ENCODE measurements at regions not wholly inside any gene's neighbourhood (a gene's known extent, or its start where the extent isn't known, plus 50 kb on each side); places are given as distances from the start of the nearest gene placed in this dataset.
A peak's percentile ranks its signal among the peaks of the same experiment; 100 is the strongest.

DNA sequence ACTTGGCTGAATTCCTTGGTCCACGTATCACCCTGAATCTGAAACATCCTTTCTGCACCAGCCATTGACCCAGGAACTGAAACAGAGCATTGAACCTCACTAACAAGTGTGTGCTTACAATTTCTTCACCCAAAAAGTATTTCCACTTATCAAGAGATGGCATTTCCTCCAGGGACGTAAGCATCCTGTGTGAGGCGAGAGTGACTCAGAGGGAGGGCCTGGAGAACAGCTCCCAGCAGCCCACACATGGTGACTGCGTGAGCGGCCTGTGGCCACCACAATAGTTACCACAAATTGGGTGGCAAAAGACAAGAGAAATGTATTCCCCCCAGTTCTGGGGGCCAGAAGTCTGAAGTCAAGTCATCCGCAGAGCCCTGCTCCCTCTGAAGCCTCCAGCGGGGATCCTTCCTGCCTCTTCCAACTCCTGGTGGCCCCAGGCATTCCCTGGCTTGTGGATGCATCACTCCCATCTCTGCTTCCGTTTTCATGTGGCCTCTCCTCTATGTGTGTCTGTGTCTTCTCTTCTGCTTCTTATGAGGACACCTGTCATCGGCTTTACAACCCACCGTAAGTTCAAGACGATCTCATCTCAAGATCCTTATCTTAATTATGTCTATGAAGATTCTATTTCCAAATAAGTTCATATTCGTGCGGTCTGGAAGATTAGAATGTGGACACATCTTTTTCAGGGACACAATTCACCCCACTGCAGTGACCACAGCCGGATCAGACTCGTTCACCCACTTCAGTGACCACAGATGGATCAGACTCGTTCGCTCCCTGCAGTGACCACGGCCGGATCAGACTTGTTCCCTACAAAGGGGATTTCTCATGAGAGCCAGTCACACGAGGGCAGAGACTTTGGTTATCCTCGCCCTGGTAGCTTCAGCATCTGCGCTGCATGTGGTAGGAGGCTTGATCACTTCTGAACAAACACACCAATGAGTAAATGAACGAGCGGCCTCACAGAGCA is 122.6 kb upstream of the FOXF1 start:
- peak overlapping the region; percentile 83 for H3K27ac ChIP-seq (ENCODE audit: low read depth, low read length)
- DNase-seq (ENCODE audit: low read depth), result peak; percentile 100

DNA sequence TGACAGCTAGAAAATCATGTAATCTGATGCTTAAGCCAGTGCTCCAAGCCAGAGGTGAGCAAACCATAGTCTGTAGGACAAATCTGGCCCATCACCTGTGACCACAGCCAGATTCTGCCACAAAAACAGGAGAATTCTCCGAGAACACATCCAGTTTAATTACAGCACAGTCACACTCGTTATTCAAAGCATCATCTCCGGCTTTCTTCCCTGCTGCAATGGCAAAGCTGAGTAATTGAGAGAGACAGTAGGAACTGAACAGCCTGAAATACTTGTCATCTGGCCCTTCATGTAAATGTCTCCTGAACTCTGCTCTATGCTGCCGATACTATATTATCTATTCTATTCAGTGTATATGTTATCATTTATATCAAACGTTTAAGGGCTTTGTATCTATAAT is 121.4 kb upstream of the FOXF1 start:
- Mint-ChIP-seq H3K36me3 (ENCODE audit: low read depth, unreplicated experiment) (no peaks in the 10 kb centered on the region), H3K4me3 (ENCODE audit: unreplicated experiment) (no peak overlapping the region), H3K4me1 (ENCODE audit: low read depth, unreplicated experiment) (peaks cover 25% of the 10 kb centered on the region), H3K9me3 (ENCODE audit: unreplicated experiment) (peaks cover 3% of the 10 kb centered on the region), H3K27ac (ENCODE audit: unreplicated experiment) (no peak overlapping the region), H3K27me3 (ENCODE audit: low read depth, unreplicated experiment) (peaks cover 3% of the 10 kb centered on the region)
- Histone ChIP-seq H3K9ac (ENCODE audit: low read length) (no peak overlapping the region), H3K4me3 (ENCODE audit: insufficient read depth, low read depth, low read length) (no peak overlapping the region), H3K4me2 (ENCODE audit: low read length) (no peak overlapping the region), H3K4me1 (ENCODE audit: insufficient read depth, low read length) (peaks cover 34% of the 10 kb centered on the region), H3K79me2 (ENCODE audit: insufficient read depth, low read length) (no peaks in the 10 kb centered on the region), H3K27me3 (ENCODE audit: insufficient read depth, low read length) (no peaks in the 10 kb centered on the region), H2AFZ (ENCODE audit: low read depth, low read length) (no peak overlapping the region), H3K9me3 (ENCODE audit: insufficient read depth, low read depth, low read length) (peaks cover 8% of the 10 kb centered on the region), H3K36me3 (ENCODE audit: insufficient read depth, low read length) (no peaks in the 10 kb centered on the region), H4K20me1 (ENCODE audit: insufficient read depth, low read length) (no peaks in the 10 kb centered on the region), H3K27ac (ENCODE audit: low read depth, low read length) (no peak overlapping the region)
- no peak for FAIRE-seq
- TF ChIP-seq EZH2 (IDR thresholded peaks at IDR 0.05; ENCODE audit: insufficient read depth, low read length), result no peak
- TF ChIP-seq, protein P1, sequence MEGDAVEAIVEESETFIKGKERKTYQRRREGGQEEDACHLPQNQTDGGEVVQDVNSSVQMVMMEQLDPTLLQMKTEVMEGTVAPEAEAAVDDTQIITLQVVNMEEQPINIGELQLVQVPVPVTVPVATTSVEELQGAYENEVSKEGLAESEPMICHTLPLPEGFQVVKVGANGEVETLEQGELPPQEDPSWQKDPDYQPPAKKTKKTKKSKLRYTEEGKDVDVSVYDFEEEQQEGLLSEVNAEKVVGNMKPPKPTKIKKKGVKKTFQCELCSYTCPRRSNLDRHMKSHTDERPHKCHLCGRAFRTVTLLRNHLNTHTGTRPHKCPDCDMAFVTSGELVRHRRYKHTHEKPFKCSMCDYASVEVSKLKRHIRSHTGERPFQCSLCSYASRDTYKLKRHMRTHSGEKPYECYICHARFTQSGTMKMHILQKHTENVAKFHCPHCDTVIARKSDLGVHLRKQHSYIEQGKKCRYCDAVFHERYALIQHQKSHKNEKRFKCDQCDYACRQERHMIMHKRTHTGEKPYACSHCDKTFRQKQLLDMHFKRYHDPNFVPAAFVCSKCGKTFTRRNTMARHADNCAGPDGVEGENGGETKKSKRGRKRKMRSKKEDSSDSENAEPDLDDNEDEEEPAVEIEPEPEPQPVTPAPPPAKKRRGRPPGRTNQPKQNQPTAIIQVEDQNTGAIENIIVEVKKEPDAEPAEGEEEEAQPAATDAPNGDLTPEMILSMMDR (IDR thresholded peaks at IDR 0.05; ENCODE audit: insufficient read depth, low read depth, low read length), result no peak
- DNase-seq (ENCODE audit: low read depth), result no peak

More for the DNA sequence above, 122.6 kb upstream of the FOXF1 start:
- Mint-ChIP-seq H3K9me3 (ENCODE audit: unreplicated experiment) (peaks cover 5% of the 10 kb centered on the region), H3K36me3 (ENCODE audit: low read depth, unreplicated experiment) (no peaks in the 10 kb centered on the region), H3K4me3 (ENCODE audit: unreplicated experiment) (no peak overlapping the region), H3K4me1 (ENCODE audit: low read depth, unreplicated experiment) (peaks cover 30% of the 10 kb centered on the region), H3K27me3 (ENCODE audit: low read depth, unreplicated experiment) (peaks cover 9% of the 10 kb centered on the region), H3K27ac (ENCODE audit: unreplicated experiment) (peak overlapping the region; percentile 34)
- Histone ChIP-seq H3K9ac (ENCODE audit: low read length) (peak overlapping the region; percentile 64), H3K4me2 (ENCODE audit: low read length) (peak overlapping the region; percentile 34), H4K20me1 (ENCODE audit: insufficient read depth, low read length) (no peaks in the 10 kb centered on the region), H3K27me3 (ENCODE audit: insufficient read depth, low read length) (no peaks in the 10 kb centered on the region), H2AFZ (ENCODE audit: low read depth, low read length) (peak overlapping the region; percentile 38), H3K36me3 (ENCODE audit: insufficient read depth, low read length) (no peaks in the 10 kb centered on the region), H3K4me3 (ENCODE audit: insufficient read depth, low read depth, low read length) (no peak overlapping the region), H3K9me3 (ENCODE audit: insufficient read depth, low read depth, low read length) (peaks cover 8% of the 10 kb centered on the region), H3K79me2 (ENCODE audit: insufficient read depth, low read length) (no peaks in the 10 kb centered on the region), H3K4me1 (ENCODE audit: insufficient read depth, low read length) (peaks cover 39% of the 10 kb centered on the region)
- TF ChIP-seq, protein P1 (IDR thresholded peaks at IDR 0.05; ENCODE audit: insufficient read depth, low read depth, low read length), result no peak
- TF ChIP-seq EZH2 (IDR thresholded peaks at IDR 0.05; ENCODE audit: insufficient read depth, low read length), result no peak
- FAIRE-seq, result peak; percentile 99

Measured in astrocyte (in vitro differentiated cells and primary cell).